RWPE1 (cell line): ENCODE measurements at regions not wholly inside any gene's neighbourhood (a gene's known extent, or its start where the extent isn't known, plus 50 kb on each side); places are given as distances from the start of the nearest gene placed in this dataset.
"Not testable (repeated sequence)": the region's sequence is repeated elsewhere in the genome, so short reads cannot be mapped to it uniquely, and the experiment has no call there.

Experiments
- CTCF ChIA-PET: fragments of 350-600 bp; sonication (Branson Sonifier 250); formaldehyde crosslinking; extraction: SDS; loops from one replicate; lab custom pipeline; 2021; lab: Yijun Ruan, JAX
- POLR2A ChIA-PET: fragments of 400-600 bp; formaldehyde crosslinking; extraction: SDS; loops from one replicate; lab custom pipeline; 2020; ENCODE audit warnings: antibody characterized with exemption; ENCODE audit not compliant: low non-redundant PET; lab: Yijun Ruan, JAX
- DNase-seq: peaks from one replicate; pipeline ENCODE4 v3.0.0; 2012; ENCODE audit warnings: low spot score
- H3K27ac ChIP-seq: fragments of 450-650 bp; 2 replicates; pipeline ENCODE4 v1.5.1; 2017
- CTCF ChIP-seq: fragments of 450-650 bp; conservative IDR thresholded peaks from 2 replicates; pipeline ENCODE4 v1.5.1; 2017; ENCODE audit warnings: low read depth, mild to moderate bottlenecking

- no peak for DNase-seq
- ChIA-PET POLR2A (no interaction called here), CTCF (no interaction called here)
Observed at GRCh38 chr6:19934996-19935591, 97.9 kb downstream of the ID4 start.

GRCh38 chr6:19939321-19939720 lies 102.2 kb downstream of the ID4 start:
- CTCF ChIA-PET, POLR2A ChIA-PET, DNase-seq, H3K27ac ChIP-seq: not testable (repeated sequence)

More at GRCh38 chr6:19934996-19935591, 97.9 kb downstream of the ID4 start:
- no peak for TF ChIP-seq CTCF
- H3K27ac ChIP-seq = no peak overlapping the region

DNA sequence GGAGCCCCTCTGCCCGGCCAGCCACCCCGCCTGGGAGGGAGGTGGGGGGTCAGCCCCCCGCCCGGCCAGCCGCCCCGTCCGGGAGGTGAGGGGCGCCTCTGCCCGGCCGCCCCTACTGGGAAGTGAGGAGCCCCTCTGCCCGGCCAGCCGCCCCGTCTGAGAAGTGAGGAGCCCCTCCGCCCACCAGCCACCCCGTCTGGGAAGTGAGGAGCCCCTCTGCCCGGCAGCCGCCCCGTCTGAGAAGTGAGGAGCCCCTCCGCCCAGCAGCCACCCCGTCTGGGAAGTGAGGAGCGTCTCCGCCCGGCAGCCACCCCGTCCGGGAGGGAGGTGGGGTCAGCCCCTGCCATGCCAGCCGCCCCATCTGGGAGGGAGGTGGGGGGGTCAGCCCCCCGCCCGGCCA lies 102.8 kb downstream of the ID4 start:
- CTCF ChIA-PET, POLR2A ChIA-PET, DNase-seq, H3K27ac ChIP-seq: not testable (repeated sequence)

DNA sequence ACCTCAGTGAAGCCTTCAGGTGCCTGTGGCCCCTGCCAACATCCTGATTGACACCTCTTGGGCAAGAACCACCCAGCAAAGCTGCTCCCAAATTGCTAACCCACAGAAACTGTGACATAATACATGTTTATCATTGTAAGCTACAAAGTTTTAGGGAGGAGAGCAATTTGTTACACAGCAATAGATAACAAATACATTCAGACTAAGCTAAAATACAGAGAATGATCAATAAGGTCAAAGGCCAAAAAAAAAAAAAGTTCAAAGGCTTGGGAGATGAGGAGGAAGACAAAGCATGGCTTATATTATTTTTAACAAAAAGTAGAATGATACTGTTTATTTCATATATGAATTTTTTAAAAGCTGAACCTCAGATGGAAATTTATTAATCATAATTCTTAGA lies 105.9 kb downstream of the ID4 start:
- DNase-seq = no peak
- ChIA-PET CTCF (no interaction called here), POLR2A (no interaction called here)
- TF ChIP-seq CTCF = no peak
- H3K27ac ChIP-seq = no peak overlapping the region

DNA sequence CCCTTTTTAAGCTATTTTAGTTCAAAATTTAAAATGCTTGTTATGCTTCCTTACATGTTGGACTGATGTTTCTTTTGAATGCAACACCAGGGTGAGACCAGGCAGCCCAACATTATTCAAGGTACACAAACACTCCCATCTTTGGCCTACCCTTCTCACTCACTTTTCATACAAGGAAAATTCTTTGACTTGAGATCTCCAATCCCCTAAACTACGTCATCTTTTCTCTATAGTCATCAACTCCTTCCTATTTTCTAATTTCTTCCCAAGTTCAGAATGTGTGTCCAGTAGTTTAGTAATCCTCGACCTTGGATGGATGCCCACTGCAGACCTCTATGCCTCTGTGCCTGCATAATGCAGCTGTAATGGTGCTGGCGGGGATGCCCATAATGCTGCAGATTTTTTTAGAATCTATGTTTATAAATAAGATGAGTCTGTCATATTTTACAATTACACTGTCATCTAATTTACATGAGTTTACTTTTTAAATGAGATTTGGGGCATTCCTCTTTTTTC lies 108.7 kb downstream of the ID4 start:
- no peak for DNase-seq
- no peak for TF ChIP-seq CTCF
- CTCF ChIA-PET = no interaction called here
- POLR2A ChIA-PET = no interaction called here
- H3K27ac ChIP-seq = no peak overlapping the region

DNA sequence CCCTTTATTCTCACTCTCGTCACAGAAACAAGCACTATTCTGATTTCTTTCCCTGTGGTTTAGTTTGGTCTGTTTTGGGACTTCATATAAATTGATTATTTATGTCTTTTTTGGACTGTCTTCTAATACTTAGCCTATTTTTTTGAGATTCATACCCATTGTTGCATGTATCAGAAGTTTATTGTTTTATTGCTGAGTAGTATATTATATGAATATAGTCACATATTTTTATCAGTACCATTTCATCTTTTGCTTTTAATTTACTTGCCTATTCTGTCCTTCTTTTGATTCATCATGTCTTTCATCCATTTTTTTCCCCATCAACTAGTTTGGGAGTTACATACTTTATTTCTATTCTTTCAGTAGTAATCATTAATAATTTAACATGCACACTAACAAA lies 112.0 kb downstream of the ID4 start:
- TF ChIP-seq CTCF = no peak
- POLR2A ChIA-PET = no interaction called here
- no peak overlapping the region for H3K27ac ChIP-seq
- DNase-seq = no peak
- CTCF ChIA-PET = interaction anchor here (0.6 kb wide), 1 partner anchor 882 kb away, joined by 3 read pairs; no protein-coding TSS in a partner anchor

DNA sequence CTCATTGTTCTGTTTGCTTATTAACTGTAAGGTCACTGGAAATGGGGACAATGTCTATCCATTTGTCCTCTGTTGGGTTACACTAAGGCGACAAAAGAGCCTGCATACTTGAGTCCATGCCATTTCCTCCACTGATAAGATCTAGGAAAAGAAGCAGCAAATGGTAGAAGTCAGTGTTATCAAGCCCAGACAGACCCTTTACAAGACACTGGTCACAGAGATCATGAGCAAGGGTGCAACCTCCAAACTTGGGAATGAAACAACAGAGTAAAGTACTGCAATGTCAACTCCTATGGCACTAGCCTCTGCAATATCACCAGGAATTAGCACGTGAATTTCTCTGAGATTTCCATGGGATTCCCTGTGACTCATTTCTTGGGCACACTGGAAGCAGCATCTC lies 126.9 kb downstream of the ID4 start:
- ChIA-PET POLR2A (no interaction called here), CTCF (no interaction called here)
- TF ChIP-seq CTCF = no peak
- H3K27ac ChIP-seq = no peak overlapping the region
- DNase-seq = no peak

GRCh38 chr6:19968201-19968600 lies 131.0 kb downstream of the ID4 start:
- ChIA-PET POLR2A (no interaction called here), CTCF (no interaction called here)
- DNase-seq = no peak
- TF ChIP-seq CTCF = no peak
- no peak overlapping the region for H3K27ac ChIP-seq
